GM23338 (cell line): ENCODE measurements at regions not wholly inside any gene's neighbourhood (a gene's known extent, or its start where the extent isn't known, plus 50 kb on each side); places are given as distances from the start of the nearest gene placed in this dataset.

Source experiments
- ATAC-seq: fragments of 200-7000 bp; cut with Tn5 transposase; 3 replicates; pipeline ENCODE4 v1.9.1; 2020
- DNase-seq: peaks from one replicate; pipeline ENCODE4 v3.0.0-alpha.2; 2015; ENCODE audit warnings: low spot score
- H2AFZ ChIP-seq: fragments of 200-600 bp; sonication (generic); 2 replicates; pipeline ENCODE4 v1.8.0; 2016; ENCODE audit warnings: antibody characterized with exemption, mild to moderate bottlenecking, moderate library complexity
- H3F3A ChIP-seq: fragments of 200-600 bp; sonication (generic); replicated peaks from 2 replicates; pipeline ENCODE4 v1.8.0; 2017; ENCODE audit warnings: antibody characterized with exemption, mixed run types, low read depth
- H3K27ac ChIP-seq: fragments of 200-600 bp; sonication (generic); 2 replicates; pipeline ENCODE4 v1.6.1; 2016; ENCODE audit warnings: low read depth
- H3K27me3 ChIP-seq: fragments of 200-600 bp; sonication (generic); 2 replicates; pipeline ENCODE4 v1.8.0; 2016; ENCODE audit warnings: mild to moderate bottlenecking, mixed run types, moderate library complexity; ENCODE audit not compliant: insufficient read depth
- H3K36me3 ChIP-seq: fragments of 200-600 bp; sonication (generic); 2 replicates; pipeline ENCODE4 v1.8.0; 2016; ENCODE audit warnings: mild to moderate bottlenecking; ENCODE audit not compliant: insufficient read depth
- H3K4me1 ChIP-seq: fragments of 200-600 bp; sonication (generic); 2 replicates; pipeline ENCODE4 v1.8.0; 2016; ENCODE audit warnings: mild to moderate bottlenecking, moderate library complexity; ENCODE audit not compliant: insufficient read depth
- H3K4me2 ChIP-seq: fragments of 200-600 bp; sonication (generic); 2 replicates; pipeline ENCODE4 v1.7.1; 2017; ENCODE audit warnings: mixed run types
- H3K4me3 ChIP-seq: fragments of 200-600 bp; sonication (generic); 2 replicates; pipeline ENCODE4 v1.6.1; 2016; ENCODE audit warnings: mixed run types
- H3K79me2 ChIP-seq: fragments of 200-600 bp; sonication (generic); replicated peaks from 2 replicates; pipeline ENCODE4 v1.8.0; 2017; ENCODE audit warnings: mild to moderate bottlenecking; ENCODE audit not compliant: insufficient read depth
- H3K9me2 ChIP-seq: fragments of 200-600 bp; sonication (generic); 2 replicates; pipeline ENCODE4 v1.8.0; 2017; ENCODE audit not compliant: insufficient read depth
- H4K20me1 ChIP-seq: fragments of 200-600 bp; sonication (generic); replicated peaks from 2 replicates; pipeline ENCODE4 v1.8.0; 2017; ENCODE audit warnings: mild to moderate bottlenecking; ENCODE audit not compliant: insufficient read depth
- H3K27ac Mint-ChIP-seq: 2 replicates; pipeline ENCODE4 v1.8.0; 2020; ENCODE audit warnings: inconsistent platforms, mild to moderate bottlenecking, moderate library complexity, mixed read lengths
- H3K27me3 Mint-ChIP-seq: 3 replicates; pipeline ENCODE4 v1.8.0; 2022; ENCODE audit warnings: low read depth, mild to moderate bottlenecking, moderate library complexity, mixed read lengths, inconsistent platforms; ENCODE audit not compliant: insufficient read depth, poor library complexity
- H3K36me3 Mint-ChIP-seq: 3 replicates; pipeline ENCODE4 v1.8.0; 2021; ENCODE audit warnings: low read depth, mild to moderate bottlenecking, inconsistent platforms, moderate library complexity, mixed read lengths
- H3K4me1 Mint-ChIP-seq: 3 replicates; pipeline ENCODE4 v1.8.0; 2020; ENCODE audit warnings: mild to moderate bottlenecking, inconsistent platforms, mixed read lengths
- H3K4me3 Mint-ChIP-seq: 3 replicates; pipeline ENCODE4 v1.8.0; 2021; ENCODE audit warnings: moderate library complexity, mild to moderate bottlenecking, inconsistent platforms, mixed read lengths
- H3K9me3 Mint-ChIP-seq: 3 replicates; pipeline ENCODE4 v1.8.0; 2020; ENCODE audit warnings: moderate library complexity, mild to moderate bottlenecking, inconsistent platforms, mixed read lengths
- CREB1 ChIP-seq: fragments of 250-450 bp; sonication (Bioruptor Pico); IDR thresholded peaks from 2 replicates; pipeline ENCODE4 v1.5.0; 2020; ENCODE audit warnings: low read depth, mild to moderate bottlenecking, moderate library complexity
- EZH2 ChIP-seq: fragments of 200-600 bp; sonication (generic); IDR thresholded peaks from one replicate; pipeline ENCODE4 v1.8.0; 2017; ENCODE audit warnings: antibody characterized with exemption, mild to moderate bottlenecking, low read depth; ENCODE audit not compliant: unreplicated experiment
- JUNB ChIP-seq: IDR thresholded peaks from one replicate; pipeline ENCODE4 v1.6.1; 2016; ENCODE audit warnings: antibody characterized with exemption; ENCODE audit not compliant: unreplicated experiment
- NANOG ChIP-seq: IDR thresholded peaks from 2 replicates; pipeline ENCODE4 v1.6.1; 2016; ENCODE audit warnings: antibody characterized with exemption, borderline replicate concordance
- POLR2AphosphoS5 ChIP-seq: IDR thresholded peaks from 2 replicates; pipeline ENCODE4 v1.6.1; 2016; ENCODE audit warnings: antibody characterized with exemption, low read depth
- STAT1 ChIP-seq: IDR thresholded peaks from one replicate; pipeline ENCODE4 v1.6.1; 2016; ENCODE audit warnings: antibody characterized with exemption; ENCODE audit not compliant: unreplicated experiment
- ZNF331 ChIP-seq: fragments of 250-450 bp; sonication (Bioruptor Pico); IDR thresholded peaks from 2 replicates; pipeline ENCODE4 v1.5.0; 2020; ENCODE audit warnings: low read depth, mild to moderate bottlenecking, moderate library complexity
- TF ChIP-seq, protein P1 (sequence below): IDR thresholded peaks from one replicate; pipeline ENCODE4 v1.6.1; 2018; ENCODE audit warnings: antibody characterized with exemption; ENCODE audit not compliant: unreplicated experiment
- TF ChIP-seq, protein P2 (sequence below), 2 experiments: fragments of 200-600 bp in 1 of 2; sonication (generic) in 1 of 2; conservative IDR thresholded peaks; 2 replicates each; pipeline versions ENCODE4 v1.5.1 to v1.6.1; 2016 to 2017; ENCODE audit warnings: antibody characterized with exemption in 2 of 2, low read depth in 2 of 2, mild to moderate bottlenecking in 2 of 2, moderate library complexity in 1 of 2

DNA sequence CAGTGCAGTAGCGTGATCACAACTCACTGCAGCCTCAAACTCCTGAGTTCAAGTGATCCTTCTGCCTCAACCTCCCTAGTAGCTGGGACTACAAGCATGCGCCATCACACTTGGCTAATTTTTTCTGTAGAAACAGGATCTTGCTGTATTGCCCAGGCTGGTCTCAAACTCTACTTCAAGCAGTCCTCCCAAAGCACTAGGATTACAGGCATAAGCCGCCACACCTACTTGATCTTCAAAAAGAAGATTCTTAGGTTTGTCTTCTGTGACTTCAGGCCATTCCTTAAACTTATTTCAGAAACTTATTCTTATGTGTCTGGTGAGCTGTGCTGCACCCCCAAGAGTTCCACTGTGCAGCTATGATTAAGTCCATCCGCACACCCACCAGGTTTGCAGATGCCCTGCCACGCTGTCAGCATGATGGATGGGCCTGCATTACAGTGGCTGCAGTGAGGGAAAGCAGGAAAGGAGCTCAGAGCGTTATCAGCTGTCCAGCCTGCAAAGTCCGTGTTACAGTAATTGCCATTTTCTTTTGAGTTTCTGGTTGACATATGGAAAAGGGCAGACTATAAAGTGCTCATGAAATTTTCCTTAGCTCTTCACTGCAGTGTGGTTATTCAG is 146.6 kb downstream of the AASDH start:
- H3K27me3 ChIP-seq: no peaks in the 10 kb centered on the region
- H3K79me2 ChIP-seq: no peaks in the 10 kb centered on the region
- no peaks in the 10 kb centered on the region for H4K20me1 ChIP-seq
- Mint-ChIP-seq H3K4me3 (no peak overlapping the region), H3K27ac (no peak overlapping the region), H3K27me3 (peaks cover 3% of the 10 kb centered on the region), H3K4me1 (peaks cover 15% of the 10 kb centered on the region; the same call in 2 of the 3 replicates), H3K36me3 (no peaks in the 10 kb centered on the region), H3K9me3 (no peaks in the 10 kb centered on the region)
- no peaks in the 10 kb centered on the region; the same call in 1 of the 2 replicates for H3K9me2 ChIP-seq
- no peak for TF ChIP-seq CREB1 (CRISPR knock-in tag)
- TF ChIP-seq STAT1: no peak
- TF ChIP-seq, protein P1, sequence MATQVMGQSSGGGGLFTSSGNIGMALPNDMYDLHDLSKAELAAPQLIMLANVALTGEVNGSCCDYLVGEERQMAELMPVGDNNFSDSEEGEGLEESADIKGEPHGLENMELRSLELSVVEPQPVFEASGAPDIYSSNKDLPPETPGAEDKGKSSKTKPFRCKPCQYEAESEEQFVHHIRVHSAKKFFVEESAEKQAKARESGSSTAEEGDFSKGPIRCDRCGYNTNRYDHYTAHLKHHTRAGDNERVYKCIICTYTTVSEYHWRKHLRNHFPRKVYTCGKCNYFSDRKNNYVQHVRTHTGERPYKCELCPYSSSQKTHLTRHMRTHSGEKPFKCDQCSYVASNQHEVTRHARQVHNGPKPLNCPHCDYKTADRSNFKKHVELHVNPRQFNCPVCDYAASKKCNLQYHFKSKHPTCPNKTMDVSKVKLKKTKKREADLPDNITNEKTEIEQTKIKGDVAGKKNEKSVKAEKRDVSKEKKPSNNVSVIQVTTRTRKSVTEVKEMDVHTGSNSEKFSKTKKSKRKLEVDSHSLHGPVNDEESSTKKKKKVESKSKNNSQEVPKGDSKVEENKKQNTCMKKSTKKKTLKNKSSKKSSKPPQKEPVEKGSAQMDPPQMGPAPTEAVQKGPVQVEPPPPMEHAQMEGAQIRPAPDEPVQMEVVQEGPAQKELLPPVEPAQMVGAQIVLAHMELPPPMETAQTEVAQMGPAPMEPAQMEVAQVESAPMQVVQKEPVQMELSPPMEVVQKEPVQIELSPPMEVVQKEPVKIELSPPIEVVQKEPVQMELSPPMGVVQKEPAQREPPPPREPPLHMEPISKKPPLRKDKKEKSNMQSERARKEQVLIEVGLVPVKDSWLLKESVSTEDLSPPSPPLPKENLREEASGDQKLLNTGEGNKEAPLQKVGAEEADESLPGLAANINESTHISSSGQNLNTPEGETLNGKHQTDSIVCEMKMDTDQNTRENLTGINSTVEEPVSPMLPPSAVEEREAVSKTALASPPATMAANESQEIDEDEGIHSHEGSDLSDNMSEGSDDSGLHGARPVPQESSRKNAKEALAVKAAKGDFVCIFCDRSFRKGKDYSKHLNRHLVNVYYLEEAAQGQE: no peak
- no peak for TF ChIP-seq NANOG
- no peak for TF ChIP-seq EZH2
- TF ChIP-seq, protein P2, sequence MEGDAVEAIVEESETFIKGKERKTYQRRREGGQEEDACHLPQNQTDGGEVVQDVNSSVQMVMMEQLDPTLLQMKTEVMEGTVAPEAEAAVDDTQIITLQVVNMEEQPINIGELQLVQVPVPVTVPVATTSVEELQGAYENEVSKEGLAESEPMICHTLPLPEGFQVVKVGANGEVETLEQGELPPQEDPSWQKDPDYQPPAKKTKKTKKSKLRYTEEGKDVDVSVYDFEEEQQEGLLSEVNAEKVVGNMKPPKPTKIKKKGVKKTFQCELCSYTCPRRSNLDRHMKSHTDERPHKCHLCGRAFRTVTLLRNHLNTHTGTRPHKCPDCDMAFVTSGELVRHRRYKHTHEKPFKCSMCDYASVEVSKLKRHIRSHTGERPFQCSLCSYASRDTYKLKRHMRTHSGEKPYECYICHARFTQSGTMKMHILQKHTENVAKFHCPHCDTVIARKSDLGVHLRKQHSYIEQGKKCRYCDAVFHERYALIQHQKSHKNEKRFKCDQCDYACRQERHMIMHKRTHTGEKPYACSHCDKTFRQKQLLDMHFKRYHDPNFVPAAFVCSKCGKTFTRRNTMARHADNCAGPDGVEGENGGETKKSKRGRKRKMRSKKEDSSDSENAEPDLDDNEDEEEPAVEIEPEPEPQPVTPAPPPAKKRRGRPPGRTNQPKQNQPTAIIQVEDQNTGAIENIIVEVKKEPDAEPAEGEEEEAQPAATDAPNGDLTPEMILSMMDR (conservative IDR thresholded peaks at IDR 0.05; ENCODE audit: low read depth in 2 of 2): no peak
- no peak for TF ChIP-seq JUNB
- no peak for TF ChIP-seq POLR2AphosphoS5
- no peak for TF ChIP-seq ZNF331 (CRISPR knock-in tag)
- H3K4me3 ChIP-seq: no peak overlapping the region
- no peak overlapping the region for H3K27ac ChIP-seq
- H3K36me3 ChIP-seq: no peaks in the 10 kb centered on the region
- H3K4me1 ChIP-seq: peaks cover 10% of the 10 kb centered on the region
- ATAC-seq (no peak), DNase-seq (no peak)
- no peak overlapping the region for H2AFZ ChIP-seq
- H3K4me2 ChIP-seq: no peak overlapping the region
- H3F3A ChIP-seq: no peaks in the 10 kb centered on the region

DNA sequence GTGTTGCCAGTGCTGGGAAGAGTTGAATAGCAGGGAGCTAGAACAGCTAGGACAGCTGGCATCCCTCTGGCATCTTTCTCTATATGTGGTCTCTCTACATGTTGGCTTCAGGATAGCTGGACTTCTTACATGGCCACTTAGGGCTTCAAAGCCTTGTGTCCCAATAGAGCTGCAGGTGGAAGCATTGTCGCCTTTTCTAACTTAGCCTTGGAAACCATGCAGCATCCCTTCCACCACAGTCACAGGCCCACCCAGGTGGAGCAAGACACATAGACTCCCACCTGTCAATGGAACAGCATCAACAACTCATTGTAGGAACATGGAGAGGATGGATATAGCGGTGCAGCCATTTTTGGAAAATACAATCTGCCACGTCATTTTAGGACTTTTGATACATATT is 149.0 kb downstream of the AASDH start:
- H3K79me2 ChIP-seq: no peaks in the 10 kb centered on the region
- Mint-ChIP-seq H3K27me3 (peaks cover 3% of the 10 kb centered on the region), H3K9me3 (no peaks in the 10 kb centered on the region), H3K36me3 (no peaks in the 10 kb centered on the region), H3K27ac (no peak overlapping the region), H3K4me1 (peaks cover 6% of the 10 kb centered on the region; the same call in 2 of the 3 replicates), H3K4me3 (no peak overlapping the region)
- H3K27ac ChIP-seq: no peak overlapping the region
- no peak for DNase-seq
- no peaks in the 10 kb centered on the region for H3K4me1 ChIP-seq
- H3K9me2 ChIP-seq: no peaks in the 10 kb centered on the region
- no peak overlapping the region for H3K4me2 ChIP-seq
- H3F3A ChIP-seq: no peaks in the 10 kb centered on the region
- ATAC-seq: no peak
- H3K36me3 ChIP-seq: no peaks in the 10 kb centered on the region
- H3K27me3 ChIP-seq: no peaks in the 10 kb centered on the region
- no peak overlapping the region for H3K4me3 ChIP-seq
- H4K20me1 ChIP-seq: no peaks in the 10 kb centered on the region
- H2AFZ ChIP-seq: no peak overlapping the region
- TF ChIP-seq, protein P2 (conservative IDR thresholded peaks at IDR 0.05; ENCODE audit: low read depth in 2 of 2): no peak
- no peak for TF ChIP-seq NANOG
